Activated T-helper 1 cell treated with Interleukin-2 at 50 U/mL for 16 hours (primary cell): ENCODE measurements at regions not wholly inside any gene's neighbourhood (a gene's known extent, or its start where the extent isn't known, plus 50 kb on each side); places are given as distances from the start of the nearest gene placed in this dataset.

Experiments
- DNase-seq: peaks from one replicate; pipeline ENCODE4 v3.0.0-alpha.2; 2020; ENCODE audit warnings: low read depth

DNA sequence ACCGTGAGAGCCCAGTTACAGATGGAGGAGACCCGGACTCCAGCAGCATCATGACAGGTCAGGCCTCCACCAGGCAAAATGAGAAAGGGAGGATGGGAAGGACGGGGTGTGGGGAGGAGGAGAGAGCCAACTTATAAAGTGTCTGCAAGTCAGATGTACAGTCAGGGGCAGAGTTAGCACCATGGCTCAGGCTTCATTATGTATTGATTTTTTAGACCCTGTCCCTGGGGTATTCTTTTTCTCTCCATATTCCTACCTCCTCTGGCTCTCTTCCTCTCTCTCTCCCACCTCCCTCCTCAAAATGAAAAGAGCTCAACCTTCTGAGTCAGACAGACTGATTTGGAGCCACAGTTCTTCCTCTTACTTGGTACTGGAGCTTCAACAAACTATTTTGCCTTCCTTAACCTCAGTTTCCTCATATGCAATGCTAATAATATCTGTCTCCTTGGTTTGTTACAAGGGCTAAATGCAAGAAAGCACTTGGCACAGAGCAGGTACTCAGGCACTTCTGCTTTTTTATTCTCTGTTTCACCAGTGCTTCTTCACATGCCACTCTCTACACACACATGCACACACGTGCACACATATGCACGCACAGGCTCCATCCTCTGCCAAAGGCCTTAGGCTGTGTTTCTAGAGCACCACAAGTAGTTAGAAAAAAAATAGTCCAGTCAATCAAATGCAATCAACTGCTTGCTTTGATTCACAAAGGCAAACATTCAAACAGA, 92.3 kb upstream of the PKDCC start:
- no peak for DNase-seq

DNA sequence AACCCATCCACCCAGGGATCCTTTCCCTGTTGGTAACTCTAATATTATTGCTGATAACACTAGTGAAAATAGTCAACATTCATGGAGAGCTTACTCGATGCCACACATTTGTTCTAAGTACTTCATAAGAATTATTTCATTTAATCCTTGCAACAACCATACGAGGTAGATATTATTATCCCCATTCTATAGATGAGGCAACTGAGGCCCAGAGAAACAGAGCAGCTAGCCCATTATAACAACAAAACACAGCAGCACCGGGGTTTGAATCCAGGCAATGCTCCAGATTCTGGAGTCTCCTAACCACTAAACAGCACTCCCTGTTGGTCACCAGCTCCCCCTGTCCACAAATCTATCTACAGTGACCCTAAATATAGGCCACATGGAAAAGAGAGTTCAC, 90.4 kb upstream of the PKDCC start:
- no peak for DNase-seq

DNA sequence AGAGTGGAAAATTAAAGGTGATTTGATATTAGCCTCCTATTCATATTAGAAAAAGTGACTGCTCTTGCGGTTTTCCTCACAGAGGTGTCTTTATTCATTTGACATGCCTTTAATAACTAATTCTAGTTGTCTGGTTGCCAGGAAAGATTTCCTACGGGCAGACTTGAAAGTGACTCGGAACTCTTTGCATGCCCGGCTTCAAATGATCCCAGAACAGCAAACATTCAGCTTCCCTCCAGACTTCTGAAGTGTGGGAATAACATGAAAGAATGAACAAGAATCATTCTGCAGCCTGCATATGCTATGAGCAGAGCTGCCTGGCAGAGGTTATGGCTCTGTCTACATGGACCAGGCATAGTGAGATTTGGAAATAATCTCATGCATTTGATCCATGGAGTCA, 89.6 kb upstream of the PKDCC start:
- no peak for DNase-seq

DNA sequence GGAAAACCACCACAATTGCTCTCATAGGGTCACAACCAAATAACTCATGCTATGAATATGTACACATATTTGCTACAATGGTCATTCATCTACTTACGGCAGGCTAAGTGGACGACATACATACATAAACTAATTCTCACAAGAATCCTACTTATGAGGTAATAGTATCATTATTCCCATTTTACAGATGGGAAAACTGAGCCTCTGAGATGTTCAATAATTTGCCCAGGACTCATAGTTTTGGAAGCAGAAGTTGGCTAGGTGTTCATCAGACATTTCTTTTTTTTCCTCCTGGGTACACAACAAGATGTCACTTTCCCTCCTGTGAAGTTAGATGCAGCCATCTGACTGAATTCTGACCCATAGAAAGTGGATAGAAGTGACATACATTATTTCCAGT, 89.0 kb upstream of the PKDCC start:
- no peak for DNase-seq

DNA sequence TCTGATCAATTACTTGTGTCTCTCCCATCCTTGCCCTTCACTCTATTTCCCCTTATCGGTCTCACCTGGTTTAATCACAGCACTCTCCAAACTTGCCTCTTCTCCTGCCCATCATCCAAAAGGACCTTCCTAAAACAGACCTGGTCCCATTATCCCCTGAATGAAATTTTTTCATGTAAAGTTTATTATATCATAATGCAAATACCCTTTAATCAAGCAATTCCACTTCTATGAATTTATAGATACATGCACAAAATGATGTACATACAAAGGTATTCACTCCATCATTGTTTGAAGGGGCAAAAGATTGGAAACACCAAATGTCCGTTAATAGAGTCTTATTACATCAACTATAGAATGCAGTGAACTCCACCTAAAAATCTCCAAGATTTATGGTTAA, 88.1 kb upstream of the PKDCC start:
- no peak for DNase-seq

DNA sequence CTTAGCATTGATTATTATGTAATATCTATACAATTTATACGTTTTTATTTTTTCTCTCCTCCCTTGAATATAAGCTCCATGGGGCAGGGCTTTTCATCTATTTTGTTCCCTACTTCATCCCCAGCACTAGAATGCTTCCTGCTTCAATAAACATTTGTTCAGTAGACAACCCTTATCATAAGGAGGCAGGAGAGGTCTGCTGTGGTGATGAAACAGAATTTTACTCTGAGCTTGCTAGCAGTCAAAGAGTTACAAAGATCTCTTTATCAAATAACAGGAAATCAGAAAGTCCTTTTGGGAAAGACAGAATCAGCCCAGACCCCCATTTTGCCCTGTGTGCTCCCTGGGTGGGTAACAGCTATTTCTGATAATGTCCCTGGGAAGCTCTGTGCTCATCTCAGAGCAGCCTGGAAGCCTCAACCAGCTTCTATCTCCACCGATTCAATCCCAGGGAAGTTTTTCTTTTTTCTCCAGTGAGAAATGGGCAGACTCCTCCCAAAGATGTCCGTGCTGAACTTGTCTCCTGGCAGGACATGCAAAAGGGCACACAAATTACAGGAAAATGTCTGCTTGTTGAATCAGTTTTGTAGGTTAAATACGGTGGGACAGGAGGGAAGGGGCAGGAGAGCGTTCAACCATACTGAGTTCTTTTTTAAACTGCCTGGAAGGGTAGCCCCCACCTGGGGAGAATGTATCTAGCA, 84.7 kb upstream of the PKDCC start:
- DNase-seq, result no peak

DNA sequence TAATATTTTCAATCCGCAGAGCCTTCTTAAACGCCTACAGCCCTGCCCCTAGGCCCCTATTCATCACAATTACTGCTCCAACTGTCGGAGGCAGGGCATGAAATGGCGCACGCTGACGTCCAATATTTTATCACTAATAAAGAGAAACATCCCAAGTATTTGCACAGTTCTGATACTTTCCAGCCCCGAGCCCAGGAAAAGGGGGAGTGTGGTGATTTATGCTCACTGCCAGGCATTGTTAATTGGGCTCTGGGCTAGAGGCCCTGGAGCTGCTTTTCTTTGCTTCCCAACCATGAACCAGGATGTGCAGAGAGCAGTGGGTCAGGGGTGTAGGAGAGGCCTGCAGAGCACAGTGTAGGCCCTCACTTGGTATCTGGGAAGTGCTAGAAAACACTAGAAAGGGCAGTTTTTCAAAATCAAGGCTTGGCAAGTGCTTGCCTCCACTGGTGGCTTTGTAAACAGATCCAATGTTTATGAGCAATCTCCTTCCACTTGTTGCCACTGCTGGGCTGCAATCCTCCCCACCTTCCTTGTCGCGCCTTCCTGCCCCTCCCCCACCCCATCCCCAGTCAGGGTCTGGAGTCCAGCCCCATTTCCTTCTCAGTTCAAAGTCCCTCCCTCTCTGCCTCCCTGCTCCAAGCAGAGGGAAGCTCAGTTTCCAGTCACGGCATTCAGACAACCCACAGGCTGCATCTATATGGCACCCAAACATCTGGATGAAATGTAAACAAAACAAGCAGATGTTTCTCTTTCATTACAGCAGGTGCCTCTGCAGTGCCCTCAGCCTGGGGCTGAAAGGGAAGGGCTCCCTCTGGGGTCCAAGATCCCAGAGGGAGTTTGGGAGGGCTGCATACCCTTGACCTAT, 83.9 kb upstream of the PKDCC start:
- DNase-seq, result no peak

DNA sequence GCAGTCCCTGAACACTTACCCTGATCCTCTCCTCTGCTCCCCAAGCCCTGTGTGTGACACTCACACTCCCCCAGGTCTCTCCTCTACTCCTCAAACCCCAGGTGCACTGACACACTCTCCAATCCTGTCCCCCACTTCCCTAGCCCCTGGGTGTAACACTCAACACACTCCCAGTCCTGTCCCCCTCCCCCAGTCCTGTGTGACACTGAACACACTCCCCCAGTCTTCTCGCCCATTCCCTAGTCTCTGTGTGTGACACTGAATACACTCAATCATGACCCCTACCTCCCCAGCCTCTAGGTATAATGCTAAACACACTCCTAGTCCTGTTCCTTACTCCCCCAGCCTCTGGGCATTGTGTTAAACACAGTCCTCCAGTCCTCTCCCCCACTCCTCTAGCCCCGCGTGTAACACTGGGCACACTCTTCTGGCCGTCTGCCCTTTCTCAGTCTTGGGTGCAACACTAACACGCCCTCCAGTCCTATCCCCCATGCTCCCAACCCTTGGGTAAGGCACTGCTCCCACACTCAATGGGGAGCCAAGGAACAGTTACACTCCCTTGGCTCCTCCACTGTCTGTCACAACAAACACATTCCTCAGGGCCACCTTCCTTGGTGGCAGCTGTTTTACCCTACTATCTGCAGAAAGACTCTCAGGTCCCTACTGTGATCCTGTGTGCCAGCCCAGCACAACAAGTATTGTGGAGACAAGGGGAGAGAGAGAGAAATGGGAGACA, 82.5 kb upstream of the PKDCC start:
- no peak for DNase-seq

DNA sequence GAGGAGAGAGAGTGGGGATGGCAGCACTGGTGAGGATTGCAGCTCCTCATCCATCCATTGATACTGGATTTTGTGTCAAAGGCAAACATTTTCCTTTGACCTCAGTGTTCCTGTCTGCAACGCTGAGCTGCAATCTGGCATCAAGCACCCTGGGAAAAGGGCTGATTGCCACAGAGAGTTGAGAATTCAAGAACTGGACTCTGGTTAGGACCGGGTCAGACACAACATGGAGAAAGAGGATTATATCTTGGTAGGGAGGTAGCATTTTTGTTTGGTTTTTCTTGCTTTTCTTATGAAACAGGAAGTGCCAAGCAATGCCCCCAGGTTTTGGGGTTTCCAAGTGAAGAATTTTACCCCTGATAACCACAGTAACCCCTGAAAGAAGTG, 81.9 kb upstream of the PKDCC start:
- DNase-seq, result no peak

DNA sequence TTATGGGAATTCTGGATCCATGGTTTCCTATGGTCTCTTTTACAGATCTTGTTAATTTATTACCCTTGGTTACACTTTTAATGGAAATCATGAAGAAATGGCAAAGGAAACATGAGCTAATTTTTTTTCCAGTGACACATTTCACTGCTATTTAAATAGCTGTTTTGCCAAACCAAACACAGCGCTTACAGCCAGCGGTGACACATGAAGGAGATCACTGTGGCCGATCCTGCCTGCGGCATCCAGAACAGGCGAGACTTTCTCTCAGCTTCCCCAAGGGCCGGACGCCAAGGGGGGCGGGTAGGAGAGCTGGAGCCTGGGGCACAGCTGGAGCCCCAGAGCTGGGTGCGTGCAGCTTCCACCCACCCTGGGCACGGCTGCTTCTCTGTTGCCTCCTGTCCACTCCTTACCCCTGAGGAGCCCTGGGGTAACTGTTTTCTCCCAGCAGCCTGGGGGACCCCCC, 81.4 kb upstream of the PKDCC start:
- DNase-seq, result no peak

DNA sequence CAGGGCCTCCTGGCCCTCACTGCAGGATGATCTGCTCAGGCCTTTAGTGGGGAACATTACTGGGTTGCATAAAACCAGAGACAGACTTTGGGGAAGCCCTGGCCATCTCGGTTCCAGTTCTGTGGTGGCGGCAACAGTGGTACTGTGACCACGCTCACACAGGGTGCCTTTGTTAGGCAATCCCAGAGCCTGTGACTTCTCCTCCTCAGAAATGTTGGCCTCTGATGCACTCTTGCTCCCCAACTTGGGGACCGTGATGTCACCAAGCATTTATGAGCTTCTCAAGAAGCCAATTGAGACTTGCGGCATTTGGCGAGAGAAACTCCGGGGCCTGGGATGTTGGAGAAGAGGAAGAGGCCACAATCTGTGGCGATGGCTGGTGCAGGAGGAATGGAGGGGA, 80.9 kb upstream of the PKDCC start:
- DNase-seq, result no peak

DNA sequence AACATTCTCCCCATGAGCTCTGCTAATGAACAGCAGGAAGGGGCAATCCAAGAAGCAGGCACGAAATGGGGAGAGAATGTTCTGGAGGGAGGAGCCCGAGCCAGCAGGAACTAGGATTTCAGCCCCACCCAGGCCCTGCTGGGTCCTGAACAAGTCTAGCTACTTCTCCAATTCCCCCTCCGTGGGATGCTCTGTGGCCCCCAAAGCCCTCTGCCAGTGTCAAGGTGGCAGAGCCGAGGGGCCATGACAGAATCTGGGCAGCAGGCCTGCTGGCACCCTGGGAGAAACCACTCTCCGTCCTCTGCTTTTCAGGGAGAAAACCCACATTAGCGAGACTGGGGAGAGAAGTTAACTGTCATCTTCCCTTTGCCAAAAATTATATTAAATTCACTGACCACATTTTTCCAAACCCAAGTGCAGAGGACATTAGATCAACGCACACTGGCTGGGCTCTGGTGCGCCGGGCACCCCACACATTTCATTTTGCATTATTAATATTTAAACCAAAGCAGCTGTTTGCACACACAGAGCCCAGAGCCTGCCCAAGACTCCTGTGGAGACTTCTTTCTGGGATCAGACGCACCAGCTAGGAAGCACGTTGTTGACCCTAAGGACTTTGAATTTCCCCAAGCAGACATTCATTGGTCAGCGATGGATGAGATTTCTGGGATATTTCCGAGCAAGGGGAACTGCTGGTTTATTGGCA, 80.2 kb upstream of the PKDCC start:
- DNase-seq, result no peak

DNA sequence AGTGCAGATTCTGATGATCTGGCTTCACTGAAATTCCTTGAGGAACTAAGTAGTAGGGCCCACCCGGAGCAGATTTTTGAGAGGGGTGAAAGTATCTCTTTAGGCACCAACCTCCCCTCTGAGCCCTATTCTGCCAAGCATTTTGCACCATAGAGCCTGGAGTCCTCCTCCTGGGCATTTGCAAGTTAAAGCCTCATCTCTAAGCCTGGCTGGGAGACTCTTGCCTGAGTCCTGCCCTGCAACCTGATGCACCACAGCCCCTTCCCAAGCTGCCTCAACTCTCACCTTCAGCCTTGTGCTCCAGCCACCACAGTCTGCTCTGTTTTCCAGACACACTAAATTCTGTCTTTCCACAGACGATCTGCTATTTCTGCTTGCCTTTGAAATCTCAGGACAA, 79.6 kb upstream of the PKDCC start:
- no peak for DNase-seq

DNA sequence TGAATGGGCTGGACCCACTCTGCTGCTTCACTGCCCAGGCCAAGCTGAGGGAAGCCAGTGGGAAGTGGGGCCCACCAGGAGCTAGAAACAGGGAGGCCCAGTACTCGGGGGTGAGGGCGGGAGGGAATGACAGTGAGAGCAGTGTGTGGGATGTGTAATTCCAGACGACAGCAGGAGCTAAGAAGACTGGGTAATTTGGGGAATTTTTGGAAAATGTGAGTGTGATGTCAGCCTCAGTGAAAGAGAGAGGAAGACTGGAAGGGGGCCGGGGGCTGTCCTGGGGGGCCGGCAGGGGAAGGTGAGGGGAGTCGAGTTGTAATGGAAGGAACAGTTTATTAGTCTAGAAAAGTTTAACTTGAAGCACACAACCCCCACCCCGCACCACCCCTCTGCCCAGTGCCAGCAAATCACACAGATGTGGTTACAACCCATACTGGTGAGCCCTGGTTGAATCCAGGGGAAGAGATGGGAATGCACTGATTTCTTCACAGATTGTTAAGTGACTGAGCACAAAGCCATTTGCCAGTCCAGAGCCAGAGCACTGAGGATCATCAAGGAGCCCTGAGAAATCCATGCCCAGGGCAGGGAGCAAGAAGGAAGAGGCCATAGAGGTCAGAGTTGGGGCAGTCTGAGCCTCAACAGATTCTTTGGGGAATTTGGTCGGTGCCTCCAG, 76.7 kb upstream of the PKDCC start:
- DNase-seq, result no peak

DNA sequence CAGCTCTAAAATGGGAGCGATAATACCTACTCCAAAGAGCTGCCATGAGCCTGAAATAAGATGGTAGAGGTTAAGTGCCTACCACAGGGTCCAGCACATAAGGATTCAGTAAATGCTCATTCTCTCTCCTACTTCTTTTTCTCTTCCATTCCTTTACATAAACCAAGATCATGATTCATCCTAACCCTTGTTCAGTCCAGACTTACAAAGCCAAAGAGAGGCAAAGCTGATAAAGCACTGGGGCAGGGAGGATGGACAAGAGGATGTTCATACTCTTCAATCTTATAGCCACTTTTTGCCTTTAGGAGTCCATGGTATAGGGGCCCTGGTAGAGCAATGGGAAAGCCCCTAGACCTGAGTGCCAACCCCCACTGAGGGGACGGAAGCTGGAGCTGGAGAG, 75.6 kb upstream of the PKDCC start:
- no peak for DNase-seq

DNA sequence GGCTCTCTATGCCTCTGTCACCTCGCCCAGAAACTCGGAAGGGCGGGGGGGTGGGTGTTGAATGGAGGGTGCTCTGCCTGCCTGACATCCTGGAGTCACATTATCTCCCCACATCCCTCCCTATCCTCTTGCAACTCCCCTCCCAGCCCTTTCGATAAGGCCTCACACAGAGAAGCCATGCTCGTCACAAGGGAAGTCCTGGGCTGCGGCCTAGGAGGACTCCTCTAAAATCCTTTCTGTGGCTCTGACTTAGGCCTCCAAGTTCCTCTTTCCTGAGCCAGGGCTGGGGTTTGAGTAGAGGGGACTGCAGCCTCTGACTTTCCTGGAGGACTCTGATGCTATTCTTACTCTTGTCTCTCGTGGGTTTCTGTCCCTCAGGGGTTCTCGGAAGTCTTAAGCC, 75.0 kb upstream of the PKDCC start:
- no peak for DNase-seq

DNA sequence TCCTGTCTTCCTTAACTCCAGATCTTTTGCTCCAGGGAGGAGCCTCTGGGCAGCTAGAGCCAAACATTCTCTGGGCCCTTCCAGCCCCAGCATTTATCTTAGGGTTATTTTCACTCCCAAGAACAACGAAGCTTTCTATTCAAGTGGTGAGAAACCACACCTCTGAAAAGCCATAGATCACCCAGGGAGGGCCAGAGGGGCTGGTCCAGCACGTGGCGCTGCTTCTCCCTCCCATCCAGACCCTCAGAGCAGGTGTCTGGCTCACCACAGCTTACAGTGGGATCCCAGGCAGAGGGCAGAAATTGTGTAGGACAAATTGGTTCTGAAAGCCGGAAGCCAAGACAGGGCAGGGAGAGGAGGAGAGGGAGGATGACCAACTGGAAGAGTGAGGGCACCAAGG, 74.0 kb upstream of the PKDCC start:
- DNase-seq, result no peak

DNA sequence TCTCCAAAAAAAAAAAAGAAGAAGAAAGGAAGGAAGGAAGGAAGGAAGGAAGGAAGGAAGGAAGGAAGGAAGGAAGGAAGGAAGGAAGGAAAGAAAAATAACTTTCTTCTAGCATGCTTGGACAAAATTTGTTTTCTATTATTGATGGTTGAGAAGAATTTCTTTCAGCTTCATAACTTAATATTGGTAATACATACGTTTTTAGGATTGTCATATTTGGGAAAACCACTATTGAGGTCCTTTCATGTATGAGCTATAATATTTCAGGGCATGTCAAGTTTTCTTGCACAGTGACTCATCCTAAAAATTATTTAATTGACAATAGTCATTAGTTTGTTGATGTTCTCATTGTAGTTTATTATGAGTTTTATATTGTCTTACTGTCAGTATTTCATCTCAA, 66.4 kb upstream of the PKDCC start:
- no peak for DNase-seq

DNA sequence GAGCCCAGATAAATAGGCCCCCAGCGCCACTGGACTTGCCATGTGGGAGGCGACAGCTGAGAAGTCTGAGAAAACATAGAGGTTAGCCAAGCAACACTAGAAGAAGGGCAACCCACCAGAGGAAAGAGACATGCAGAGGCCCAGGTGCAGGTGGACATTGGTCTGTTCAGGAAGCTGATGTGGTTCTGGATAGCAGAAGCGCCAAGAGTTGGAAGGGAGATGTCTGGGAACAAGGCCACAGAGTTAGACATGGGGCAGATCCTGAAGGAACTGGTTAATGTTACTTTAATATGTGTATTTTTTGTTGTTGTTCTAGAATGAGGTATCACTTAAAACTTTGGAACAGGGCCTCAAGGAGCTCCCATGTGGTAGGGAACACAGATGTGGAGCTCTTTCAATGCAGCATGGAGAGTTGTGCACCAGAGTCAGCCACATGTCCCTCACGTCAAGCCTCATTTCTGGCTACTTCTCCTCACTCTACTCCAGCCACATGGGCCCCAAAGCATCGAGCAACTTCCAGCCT, 62.2 kb upstream of the PKDCC start:
- DNase-seq, result no peak

DNA sequence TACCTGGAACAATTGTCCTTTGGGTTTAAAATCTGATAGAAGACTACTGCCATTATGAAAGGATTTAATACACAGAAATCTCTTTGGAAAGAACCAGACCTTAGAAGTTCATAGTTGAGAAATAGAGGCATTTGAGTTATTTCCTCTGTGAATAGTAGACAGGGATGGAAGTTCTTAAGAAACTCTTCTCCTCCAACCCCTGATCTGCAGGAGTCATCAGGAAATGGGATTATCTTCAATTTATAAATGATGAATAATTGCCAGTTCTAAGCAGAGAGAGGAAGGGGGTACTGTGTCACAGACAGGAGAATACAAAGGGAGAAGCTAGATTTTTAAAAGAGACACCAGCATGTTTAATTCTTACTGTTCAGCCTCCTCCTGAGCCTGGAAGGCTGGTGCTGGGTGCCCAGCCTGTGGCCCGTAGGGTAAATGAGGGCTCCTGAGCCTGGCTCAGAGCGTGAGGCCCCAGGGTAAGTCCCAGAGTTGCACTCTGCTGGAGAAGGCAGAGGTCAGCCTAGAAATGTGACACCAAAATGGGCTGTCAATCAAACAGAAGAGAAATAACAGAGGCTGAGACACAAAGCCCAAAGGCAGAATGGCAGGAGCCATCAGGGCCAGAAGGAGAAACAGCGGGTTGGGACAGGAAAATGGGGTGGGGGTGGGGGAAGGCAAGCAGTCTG, 58.2 kb upstream of the PKDCC start:
- DNase-seq, result no peak
